Activated CD8-positive, alpha-beta memory T cell treated with anti-CD3 and anti-CD28 coated beads for 4 hours (primary cell): ENCODE measurements at regions not wholly inside any gene's neighbourhood (a gene's known extent, or its start where the extent isn't known, plus 50 kb on each side); places are given as distances from the start of the nearest gene placed in this dataset.
"Not testable (repeated sequence)": the region's sequence is repeated elsewhere in the genome, so short reads cannot be mapped to it uniquely, and the experiment has no call there.

ENCODE experiments used
- DNase-seq, 2 donors: peaks; one replicate each; pipeline ENCODE4 v3.0.0-alpha.2; 2020; ENCODE audit warnings: low read depth in 2 of 2

- not testable (repeated sequence) for DNase-seq
These were observed 75.8 kb upstream of the PARP8 start for GRCh38 chr5:50590444-50591189.

- DNase-seq: not testable (repeated sequence)
These were observed 75.1 kb upstream of the PARP8 start for GRCh38 chr5:50591338-50591737.

GRCh38 chr5:50593681-50594080 is 72.8 kb upstream of the PARP8 start:
- peak in 1 of 2 donors; percentile 6 for DNase-seq

- no peak for DNase-seq
These were observed 71.2 kb upstream of the PARP8 start for GRCh38 chr5:50595199-50595598.

- DNase-seq: not testable (repeated sequence)
These were observed 64.9 kb upstream of the PARP8 start for GRCh38 chr5:50601576-50601975.

GRCh38 chr5:50606179-50606578 is 60.3 kb upstream of the PARP8 start:
- no peak for DNase-seq

- not testable (repeated sequence) for DNase-seq
These were observed 59.0 kb upstream of the PARP8 start for GRCh38 chr5:50607456-50607855.

GRCh38 chr5:50607953-50608705 is 58.3 kb upstream of the PARP8 start:
- DNase-seq: not testable (repeated sequence)

GRCh38 chr5:50613057-50613456 is 53.4 kb upstream of the PARP8 start:
- not testable (repeated sequence) for DNase-seq
